GM21528 (cell line): ENCODE measurements at regions not wholly inside any gene's neighbourhood (a gene's known extent, or its start where the extent isn't known, plus 50 kb on each side); places are given as distances from the start of the nearest gene placed in this dataset.
"Not testable (repeated sequence)": the region's sequence is repeated elsewhere in the genome, so short reads cannot be mapped to it uniquely, and the experiment has no call there.

Experiments
- ATAC-seq: cut with Tn5 transposase; IDR thresholded peaks from one replicate; pipeline ENCODE4 v1.9.1; 2021; ENCODE audit warnings: mild to moderate bottlenecking, moderate library complexity; ENCODE audit not compliant: unreplicated experiment, low FRiP score

GRCh38 chr7:25431956-25432450 lies 203.7 kb upstream of the NPVF start:
- no peak for ATAC-seq

GRCh38 chr7:25432807-25433206 lies 204.5 kb upstream of the NPVF start:
- ATAC-seq: no peak

- ATAC-seq: no peak
Measured at GRCh38 chr7:25436413-25436812, 208.1 kb upstream of the NPVF start.

- ATAC-seq: no peak
Measured at GRCh38 chr7:25437308-25437707, 209.0 kb upstream of the NPVF start.

GRCh38 chr7:25444991-25445390 lies 216.7 kb upstream of the NPVF start:
- no peak for ATAC-seq

GRCh38 chr7:25448301-25448700 lies 220.0 kb upstream of the NPVF start:
- ATAC-seq: no peak

- ATAC-seq: no peak
Measured at GRCh38 chr7:25454020-25454419, 225.7 kb upstream of the NPVF start.

- no peak for ATAC-seq
Measured at GRCh38 chr7:25454562-25455041, 226.3 kb upstream of the NPVF start.

GRCh38 chr7:25455683-25456251 lies 227.5 kb upstream of the NPVF start:
- no peak for ATAC-seq

GRCh38 chr7:25456467-25457171 lies 228.3 kb upstream of the NPVF start:
- no peak for ATAC-seq

GRCh38 chr7:25459057-25459456 lies 230.8 kb upstream of the NPVF start:
- no peak for ATAC-seq

- ATAC-seq: no peak
Measured at GRCh38 chr7:25460433-25460832, 232.1 kb upstream of the NPVF start.

GRCh38 chr7:25469669-25470068 lies 241.4 kb upstream of the NPVF start:
- no peak for ATAC-seq

GRCh38 chr7:25476863-25477499 lies 248.7 kb upstream of the NPVF start:
- no peak for ATAC-seq

- not testable (repeated sequence) for ATAC-seq
Measured at GRCh38 chr7:25478221-25478620, 249.9 kb upstream of the NPVF start.

GRCh38 chr7:25478925-25479324 lies 250.6 kb upstream of the NPVF start:
- no peak for ATAC-seq

GRCh38 chr7:25481891-25482290 lies 253.6 kb upstream of the NPVF start:
- ATAC-seq: no peak

- ATAC-seq: no peak
Measured at GRCh38 chr7:25482631-25483030, 254.3 kb upstream of the NPVF start.

- no peak for ATAC-seq
Measured at GRCh38 chr7:25485026-25485425, 256.7 kb upstream of the NPVF start.

GRCh38 chr7:25486656-25487055 lies 258.4 kb upstream of the NPVF start:
- ATAC-seq: no peak

- no peak for ATAC-seq
Measured at GRCh38 chr7:25493805-25494366, 265.6 kb upstream of the NPVF start.
